ENCODE measurements at regions not wholly inside any gene's neighbourhood (a gene's known extent, or its start where the extent isn't known, plus 50 kb on each side); places are given as distances from the start of the nearest gene placed in this dataset.

DNA sequence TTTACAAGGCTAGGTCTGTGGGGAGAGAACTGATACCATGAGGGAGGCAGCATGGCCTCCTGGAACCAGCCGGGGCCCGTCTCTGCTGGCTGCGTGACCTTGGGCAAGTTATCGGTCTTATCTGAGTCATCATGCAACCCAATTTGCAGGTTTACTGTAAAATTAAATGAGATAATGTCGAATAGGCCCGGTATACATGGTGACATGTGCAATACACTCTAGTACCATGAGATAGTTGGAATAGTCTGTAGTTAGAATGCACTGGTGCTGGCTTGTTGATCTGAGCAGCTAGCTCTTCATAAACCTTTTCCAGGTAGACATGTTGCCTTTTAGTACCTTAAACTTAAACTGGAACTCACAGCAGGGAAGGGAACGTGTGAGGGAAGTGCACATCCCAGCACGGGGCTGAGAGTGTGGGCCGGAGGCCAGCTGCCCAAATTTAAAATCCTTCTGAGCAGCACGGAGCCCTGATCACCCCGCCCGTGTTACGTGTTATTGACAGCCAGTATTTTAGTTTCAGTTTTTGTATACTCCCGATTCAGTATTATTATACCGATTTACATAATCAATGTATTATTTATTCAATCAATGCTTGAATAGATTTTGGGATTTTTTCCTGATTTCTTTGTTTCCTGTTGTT lies 72.4 kb upstream of the HS6ST1 start (continued):
- TF ChIP-seq, protein P1, sequence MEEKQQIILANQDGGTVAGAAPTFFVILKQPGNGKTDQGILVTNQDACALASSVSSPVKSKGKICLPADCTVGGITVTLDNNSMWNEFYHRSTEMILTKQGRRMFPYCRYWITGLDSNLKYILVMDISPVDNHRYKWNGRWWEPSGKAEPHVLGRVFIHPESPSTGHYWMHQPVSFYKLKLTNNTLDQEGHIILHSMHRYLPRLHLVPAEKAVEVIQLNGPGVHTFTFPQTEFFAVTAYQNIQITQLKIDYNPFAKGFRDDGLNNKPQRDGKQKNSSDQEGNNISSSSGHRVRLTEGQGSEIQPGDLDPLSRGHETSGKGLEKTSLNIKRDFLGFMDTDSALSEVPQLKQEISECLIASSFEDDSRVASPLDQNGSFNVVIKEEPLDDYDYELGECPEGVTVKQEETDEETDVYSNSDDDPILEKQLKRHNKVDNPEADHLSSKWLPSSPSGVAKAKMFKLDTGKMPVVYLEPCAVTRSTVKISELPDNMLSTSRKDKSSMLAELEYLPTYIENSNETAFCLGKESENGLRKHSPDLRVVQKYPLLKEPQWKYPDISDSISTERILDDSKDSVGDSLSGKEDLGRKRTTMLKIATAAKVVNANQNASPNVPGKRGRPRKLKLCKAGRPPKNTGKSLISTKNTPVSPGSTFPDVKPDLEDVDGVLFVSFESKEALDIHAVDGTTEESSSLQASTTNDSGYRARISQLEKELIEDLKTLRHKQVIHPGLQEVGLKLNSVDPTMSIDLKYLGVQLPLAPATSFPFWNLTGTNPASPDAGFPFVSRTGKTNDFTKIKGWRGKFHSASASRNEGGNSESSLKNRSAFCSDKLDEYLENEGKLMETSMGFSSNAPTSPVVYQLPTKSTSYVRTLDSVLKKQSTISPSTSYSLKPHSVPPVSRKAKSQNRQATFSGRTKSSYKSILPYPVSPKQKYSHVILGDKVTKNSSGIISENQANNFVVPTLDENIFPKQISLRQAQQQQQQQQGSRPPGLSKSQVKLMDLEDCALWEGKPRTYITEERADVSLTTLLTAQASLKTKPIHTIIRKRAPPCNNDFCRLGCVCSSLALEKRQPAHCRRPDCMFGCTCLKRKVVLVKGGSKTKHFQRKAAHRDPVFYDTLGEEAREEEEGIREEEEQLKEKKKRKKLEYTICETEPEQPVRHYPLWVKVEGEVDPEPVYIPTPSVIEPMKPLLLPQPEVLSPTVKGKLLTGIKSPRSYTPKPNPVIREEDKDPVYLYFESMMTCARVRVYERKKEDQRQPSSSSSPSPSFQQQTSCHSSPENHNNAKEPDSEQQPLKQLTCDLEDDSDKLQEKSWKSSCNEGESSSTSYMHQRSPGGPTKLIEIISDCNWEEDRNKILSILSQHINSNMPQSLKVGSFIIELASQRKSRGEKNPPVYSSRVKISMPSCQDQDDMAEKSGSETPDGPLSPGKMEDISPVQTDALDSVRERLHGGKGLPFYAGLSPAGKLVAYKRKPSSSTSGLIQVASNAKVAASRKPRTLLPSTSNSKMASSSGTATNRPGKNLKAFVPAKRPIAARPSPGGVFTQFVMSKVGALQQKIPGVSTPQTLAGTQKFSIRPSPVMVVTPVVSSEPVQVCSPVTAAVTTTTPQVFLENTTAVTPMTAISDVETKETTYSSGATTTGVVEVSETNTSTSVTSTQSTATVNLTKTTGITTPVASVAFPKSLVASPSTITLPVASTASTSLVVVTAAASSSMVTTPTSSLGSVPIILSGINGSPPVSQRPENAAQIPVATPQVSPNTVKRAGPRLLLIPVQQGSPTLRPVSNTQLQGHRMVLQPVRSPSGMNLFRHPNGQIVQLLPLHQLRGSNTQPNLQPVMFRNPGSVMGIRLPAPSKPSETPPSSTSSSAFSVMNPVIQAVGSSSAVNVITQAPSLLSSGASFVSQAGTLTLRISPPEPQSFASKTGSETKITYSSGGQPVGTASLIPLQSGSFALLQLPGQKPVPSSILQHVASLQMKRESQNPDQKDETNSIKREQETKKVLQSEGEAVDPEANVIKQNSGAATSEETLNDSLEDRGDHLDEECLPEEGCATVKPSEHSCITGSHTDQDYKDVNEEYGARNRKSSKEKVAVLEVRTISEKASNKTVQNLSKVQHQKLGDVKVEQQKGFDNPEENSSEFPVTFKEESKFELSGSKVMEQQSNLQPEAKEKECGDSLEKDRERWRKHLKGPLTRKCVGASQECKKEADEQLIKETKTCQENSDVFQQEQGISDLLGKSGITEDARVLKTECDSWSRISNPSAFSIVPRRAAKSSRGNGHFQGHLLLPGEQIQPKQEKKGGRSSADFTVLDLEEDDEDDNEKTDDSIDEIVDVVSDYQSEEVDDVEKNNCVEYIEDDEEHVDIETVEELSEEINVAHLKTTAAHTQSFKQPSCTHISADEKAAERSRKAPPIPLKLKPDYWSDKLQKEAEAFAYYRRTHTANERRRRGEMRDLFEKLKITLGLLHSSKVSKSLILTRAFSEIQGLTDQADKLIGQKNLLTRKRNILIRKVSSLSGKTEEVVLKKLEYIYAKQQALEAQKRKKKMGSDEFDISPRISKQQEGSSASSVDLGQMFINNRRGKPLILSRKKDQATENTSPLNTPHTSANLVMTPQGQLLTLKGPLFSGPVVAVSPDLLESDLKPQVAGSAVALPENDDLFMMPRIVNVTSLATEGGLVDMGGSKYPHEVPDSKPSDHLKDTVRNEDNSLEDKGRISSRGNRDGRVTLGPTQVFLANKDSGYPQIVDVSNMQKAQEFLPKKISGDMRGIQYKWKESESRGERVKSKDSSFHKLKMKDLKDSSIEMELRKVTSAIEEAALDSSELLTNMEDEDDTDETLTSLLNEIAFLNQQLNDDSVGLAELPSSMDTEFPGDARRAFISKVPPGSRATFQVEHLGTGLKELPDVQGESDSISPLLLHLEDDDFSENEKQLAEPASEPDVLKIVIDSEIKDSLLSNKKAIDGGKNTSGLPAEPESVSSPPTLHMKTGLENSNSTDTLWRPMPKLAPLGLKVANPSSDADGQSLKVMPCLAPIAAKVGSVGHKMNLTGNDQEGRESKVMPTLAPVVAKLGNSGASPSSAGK (IDR thresholded peaks at IDR 0.05) = peak; percentile 64; the same call in 1 of the 2 replicates
- TF ChIP-seq, protein P2, sequence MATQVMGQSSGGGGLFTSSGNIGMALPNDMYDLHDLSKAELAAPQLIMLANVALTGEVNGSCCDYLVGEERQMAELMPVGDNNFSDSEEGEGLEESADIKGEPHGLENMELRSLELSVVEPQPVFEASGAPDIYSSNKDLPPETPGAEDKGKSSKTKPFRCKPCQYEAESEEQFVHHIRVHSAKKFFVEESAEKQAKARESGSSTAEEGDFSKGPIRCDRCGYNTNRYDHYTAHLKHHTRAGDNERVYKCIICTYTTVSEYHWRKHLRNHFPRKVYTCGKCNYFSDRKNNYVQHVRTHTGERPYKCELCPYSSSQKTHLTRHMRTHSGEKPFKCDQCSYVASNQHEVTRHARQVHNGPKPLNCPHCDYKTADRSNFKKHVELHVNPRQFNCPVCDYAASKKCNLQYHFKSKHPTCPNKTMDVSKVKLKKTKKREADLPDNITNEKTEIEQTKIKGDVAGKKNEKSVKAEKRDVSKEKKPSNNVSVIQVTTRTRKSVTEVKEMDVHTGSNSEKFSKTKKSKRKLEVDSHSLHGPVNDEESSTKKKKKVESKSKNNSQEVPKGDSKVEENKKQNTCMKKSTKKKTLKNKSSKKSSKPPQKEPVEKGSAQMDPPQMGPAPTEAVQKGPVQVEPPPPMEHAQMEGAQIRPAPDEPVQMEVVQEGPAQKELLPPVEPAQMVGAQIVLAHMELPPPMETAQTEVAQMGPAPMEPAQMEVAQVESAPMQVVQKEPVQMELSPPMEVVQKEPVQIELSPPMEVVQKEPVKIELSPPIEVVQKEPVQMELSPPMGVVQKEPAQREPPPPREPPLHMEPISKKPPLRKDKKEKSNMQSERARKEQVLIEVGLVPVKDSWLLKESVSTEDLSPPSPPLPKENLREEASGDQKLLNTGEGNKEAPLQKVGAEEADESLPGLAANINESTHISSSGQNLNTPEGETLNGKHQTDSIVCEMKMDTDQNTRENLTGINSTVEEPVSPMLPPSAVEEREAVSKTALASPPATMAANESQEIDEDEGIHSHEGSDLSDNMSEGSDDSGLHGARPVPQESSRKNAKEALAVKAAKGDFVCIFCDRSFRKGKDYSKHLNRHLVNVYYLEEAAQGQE (IDR thresholded peaks at IDR 0.05; ENCODE audit: borderline replicate concordance) = peak; percentile 43
- TF ChIP-seq, protein P2 (CRISPR knock-in tag; IDR thresholded peaks at IDR 0.05; ENCODE audit: low read depth) = no peak
- TF ChIP-seq TSC22D4 (tag; IDR thresholded peaks at IDR 0.05) = no peak
- no peak for TF ChIP-seq L3MBTL2 (IDR thresholded peaks at IDR 0.05)
